Fibroblast of mammary gland (primary cell): ENCODE measurements at regions not wholly inside any gene's neighbourhood (a gene's known extent, or its start where the extent isn't known, plus 50 kb on each side); places are given as distances from the start of the nearest gene placed in this dataset.
"Not testable (repeated sequence)": the region's sequence is repeated elsewhere in the genome, so short reads cannot be mapped to it uniquely, and the experiment has no call there.

Experiments used
- DNase-seq: peaks from one replicate; pipeline ENCODE4 v3.0.0-alpha.2; 2010; ENCODE audit warnings: low read depth
- H3K4me3 ChIP-seq: 2 replicates; pipeline ENCODE4 v1.5.1; 2011; ENCODE audit warnings: low read depth, mild to moderate bottlenecking, low read length, moderate library complexity; ENCODE audit not compliant: control insufficient read depth
- TF ChIP-seq, protein P1 (sequence below): conservative IDR thresholded peaks from 2 replicates; pipeline ENCODE4 v1.5.1; 2011; ENCODE audit warnings: low read depth, low read length, inconsistent platforms; ENCODE audit not compliant: control insufficient read depth, insufficient read depth

DNA sequence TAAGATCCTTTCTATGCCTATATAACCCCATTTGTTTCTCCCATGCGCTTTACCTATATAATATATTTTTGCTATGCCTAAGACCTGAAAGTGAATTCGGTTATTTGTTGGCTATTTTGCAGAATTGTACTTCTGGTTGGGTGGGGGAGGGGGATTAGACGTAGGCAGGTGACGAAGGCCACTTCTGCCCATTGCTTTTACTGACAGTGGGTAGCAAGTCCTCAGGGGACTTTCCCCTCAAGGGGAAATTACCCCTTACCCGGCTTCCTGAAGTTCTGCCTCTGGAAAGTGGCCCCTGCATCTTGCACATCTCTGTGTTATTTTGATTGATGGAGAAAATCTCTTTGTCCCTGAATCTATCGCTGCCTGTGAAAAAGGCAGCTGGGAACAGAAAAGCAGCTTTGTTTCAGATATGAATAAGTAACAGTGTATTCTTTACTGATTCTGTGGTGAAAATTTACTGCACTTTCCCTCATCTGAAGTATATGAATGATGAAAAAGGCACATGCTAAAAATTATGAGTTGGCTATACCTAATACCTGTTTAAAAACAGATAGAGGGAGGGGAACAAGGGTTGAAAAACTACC, 133.9 kb downstream of the UTRN start:
- TF ChIP-seq, protein P1, sequence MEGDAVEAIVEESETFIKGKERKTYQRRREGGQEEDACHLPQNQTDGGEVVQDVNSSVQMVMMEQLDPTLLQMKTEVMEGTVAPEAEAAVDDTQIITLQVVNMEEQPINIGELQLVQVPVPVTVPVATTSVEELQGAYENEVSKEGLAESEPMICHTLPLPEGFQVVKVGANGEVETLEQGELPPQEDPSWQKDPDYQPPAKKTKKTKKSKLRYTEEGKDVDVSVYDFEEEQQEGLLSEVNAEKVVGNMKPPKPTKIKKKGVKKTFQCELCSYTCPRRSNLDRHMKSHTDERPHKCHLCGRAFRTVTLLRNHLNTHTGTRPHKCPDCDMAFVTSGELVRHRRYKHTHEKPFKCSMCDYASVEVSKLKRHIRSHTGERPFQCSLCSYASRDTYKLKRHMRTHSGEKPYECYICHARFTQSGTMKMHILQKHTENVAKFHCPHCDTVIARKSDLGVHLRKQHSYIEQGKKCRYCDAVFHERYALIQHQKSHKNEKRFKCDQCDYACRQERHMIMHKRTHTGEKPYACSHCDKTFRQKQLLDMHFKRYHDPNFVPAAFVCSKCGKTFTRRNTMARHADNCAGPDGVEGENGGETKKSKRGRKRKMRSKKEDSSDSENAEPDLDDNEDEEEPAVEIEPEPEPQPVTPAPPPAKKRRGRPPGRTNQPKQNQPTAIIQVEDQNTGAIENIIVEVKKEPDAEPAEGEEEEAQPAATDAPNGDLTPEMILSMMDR, result no peak
- no peak for DNase-seq
- no peak overlapping the region for H3K4me3 ChIP-seq

DNA sequence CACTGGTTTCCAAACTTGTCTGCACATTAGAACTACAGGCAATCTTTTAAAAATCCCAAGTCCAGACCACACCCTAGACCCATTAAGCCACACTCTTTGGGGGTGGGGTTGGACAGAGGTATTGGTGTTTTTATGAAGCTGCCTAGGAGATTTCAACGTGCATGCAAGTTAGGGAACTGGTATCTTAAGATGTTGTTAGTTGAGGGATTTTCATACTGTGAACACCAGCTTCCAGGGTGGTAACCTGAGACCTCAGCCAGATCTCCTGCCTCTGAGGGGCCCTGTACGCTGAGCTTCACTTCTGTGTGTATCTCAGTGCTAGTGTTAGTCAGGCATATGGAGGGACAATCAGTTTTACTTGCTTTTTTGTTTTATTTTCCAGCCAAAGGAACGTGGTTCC, 138.0 kb downstream of the UTRN start:
- TF ChIP-seq, protein P1, result no peak
- no peak overlapping the region for H3K4me3 ChIP-seq
- no peak for DNase-seq

DNA sequence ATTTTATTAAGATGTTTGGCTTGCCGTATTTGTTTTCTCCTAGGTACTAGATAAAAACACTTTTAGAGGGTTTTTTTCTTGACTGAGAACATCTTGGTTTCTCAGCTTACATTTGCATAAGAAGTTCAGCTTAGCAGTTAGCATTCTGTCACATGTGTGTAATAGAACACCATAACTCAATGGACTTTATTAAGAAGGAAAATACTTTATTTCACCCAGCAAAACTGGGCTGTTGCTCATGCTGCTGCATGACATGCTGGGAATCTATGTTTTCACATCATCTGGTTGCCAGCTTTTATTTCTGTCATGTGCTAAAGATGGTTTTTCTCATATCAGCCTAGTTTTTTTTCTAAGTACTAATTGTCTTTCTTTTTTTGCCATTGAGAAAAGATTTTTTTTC, 144.6 kb downstream of the UTRN start:
- TF ChIP-seq, protein P1, result no peak
- no peak overlapping the region for H3K4me3 ChIP-seq
- DNase-seq, result no peak

DNA sequence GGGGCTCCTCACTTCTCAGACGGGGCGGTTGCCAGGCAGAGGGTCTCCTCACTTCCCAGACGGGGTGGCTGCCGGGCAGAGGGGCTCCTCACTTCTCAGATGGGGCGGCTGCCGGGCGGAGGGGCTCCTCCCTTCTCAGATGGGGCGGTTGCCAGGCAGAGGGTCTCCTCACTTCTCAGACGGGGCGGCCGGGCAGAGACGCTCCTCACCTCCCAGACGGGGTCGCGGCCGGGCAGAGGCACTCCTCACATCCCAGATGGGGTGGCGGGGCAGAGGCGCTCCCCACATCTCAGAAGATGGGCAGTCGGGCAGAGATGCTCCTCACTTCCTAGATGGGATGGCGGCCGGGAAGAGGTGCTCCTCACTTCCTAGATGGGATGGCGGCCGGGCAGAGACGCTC, 148.3 kb downstream of the UTRN start:
- not testable (repeated sequence) for H3K4me3 ChIP-seq, DNase-seq

DNA sequence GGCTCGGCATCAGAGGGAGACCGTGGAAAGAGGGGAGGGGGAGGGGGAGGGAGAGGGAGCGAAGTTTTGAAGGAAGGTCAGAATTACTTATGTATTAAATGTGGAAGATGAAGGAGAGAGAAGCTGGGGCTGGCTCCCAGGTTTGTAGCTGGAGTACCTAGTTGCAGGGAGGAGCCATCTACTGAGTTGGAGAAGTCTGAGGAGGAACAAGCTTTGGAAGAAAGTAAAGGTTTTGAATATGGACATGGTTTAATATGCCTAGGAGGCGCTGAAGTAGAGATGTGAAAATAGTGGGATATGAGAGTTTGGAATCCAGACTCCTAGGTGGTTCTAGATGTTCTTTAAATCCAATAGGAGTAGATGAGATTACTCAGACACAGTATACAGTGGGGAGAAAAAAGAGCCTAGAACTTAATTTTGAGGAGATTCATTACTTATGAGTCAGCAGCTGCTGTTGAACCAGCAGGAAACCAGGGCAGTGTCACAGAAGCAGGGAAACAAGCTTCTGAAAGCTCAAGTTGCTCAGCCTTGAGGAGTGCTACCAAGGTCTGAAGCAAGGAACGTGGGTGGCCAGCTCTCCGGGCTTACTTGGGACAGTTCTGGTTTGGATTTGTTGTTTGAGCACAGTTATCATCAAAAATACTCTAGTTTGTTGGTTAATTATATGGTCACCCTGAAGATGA, 149.3 kb downstream of the UTRN start:
- DNase-seq, result peak; percentile 85

DNA sequence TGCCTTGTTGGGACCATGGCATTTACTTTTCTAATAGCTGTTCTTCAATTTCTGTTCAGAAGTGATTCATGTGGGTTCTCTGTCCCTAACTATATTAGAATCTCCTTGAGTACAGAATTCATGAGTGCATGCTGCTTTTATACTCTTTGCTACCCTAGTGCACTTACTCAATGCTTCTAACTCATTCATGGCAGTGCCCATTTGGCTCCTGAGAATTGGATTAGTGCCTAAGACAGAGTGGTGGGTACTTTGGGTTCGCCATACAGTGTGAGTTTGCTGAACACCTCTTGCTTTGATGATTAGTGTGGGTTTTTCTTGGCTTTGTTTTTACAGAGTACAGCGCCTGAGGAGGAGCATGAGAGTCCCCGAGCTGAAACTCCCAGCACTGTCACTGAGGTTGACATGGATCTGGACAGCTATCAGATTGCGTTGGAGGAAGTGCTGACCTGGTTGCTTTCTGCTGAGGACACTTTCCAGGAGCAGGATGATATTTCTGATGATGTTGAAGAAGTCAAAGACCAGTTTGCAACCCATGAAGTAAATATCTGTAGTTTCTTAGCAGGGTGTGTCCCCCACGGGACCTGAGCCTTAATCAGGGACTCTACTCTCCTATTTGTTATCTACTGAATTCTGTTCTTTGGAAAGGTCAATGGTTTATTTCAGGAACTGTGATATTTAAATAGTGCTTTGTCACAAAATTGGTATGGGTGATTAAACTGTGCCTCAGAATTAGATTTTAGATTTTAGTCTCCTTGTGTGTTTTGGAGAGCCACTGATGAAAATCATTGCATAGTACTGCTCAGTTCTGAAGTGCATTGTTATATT, 150.7 kb downstream of the UTRN start:
- H3K4me3 ChIP-seq, result no peak overlapping the region
- TF ChIP-seq, protein P1, result no peak
- DNase-seq, result no peak

More for the DNA sequence above, 149.3 kb downstream of the UTRN start:
- TF ChIP-seq, protein P1, result no peak
- no peak overlapping the region for H3K4me3 ChIP-seq

DNA sequence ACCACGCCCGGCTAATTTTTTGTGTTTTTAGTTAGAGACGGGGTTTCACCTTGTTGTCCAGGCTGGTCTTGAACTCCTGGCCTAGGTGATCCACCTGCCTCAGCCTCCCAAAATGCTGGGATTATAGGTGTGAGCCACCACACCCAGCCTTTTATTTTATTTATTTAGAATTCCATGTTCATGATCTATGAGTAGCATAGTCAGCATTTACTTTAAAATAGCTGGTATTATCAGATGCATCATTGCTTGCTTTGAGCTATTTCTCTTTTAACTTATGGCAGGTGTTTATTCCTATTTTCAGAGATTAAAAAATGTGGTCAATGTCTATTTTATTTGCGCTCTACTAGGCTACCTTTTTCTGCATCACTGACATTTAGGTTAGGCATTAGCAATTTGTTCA, 152.0 kb downstream of the UTRN start:
- no peak overlapping the region for H3K4me3 ChIP-seq
- TF ChIP-seq, protein P1, result no peak
- DNase-seq, result no peak
